ENCODE measurements at regions not wholly inside any gene's neighbourhood (a gene's known extent, or its start where the extent isn't known, plus 50 kb on each side); places are given as distances from the start of the nearest gene placed in this dataset.

DNA sequence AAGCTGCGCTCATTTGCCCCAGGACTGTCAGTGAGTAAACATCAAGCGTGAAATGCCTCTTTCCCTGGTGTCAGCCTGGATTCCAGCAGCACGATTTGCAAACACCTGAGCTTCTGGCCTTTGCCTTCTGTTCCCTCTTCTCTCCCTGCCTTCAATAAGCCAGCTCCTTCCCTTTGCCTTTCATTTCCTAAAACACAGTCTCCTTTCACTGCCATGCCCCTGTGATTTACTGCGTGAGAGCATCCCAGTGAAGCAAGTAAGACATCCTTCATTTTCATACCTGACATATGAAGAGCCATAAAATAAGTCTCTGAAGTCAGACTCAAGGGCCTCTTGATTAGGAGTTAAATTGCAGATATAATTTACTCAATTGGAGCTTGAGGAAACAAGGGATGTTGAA lies 681.8 kb downstream of the TYW1 start:
- Histone ChIP-seq H4K20me1 (ENCODE audit: control insufficient read depth, insufficient read depth, low read depth, low read length) (no peaks in the 10 kb centered on the region), H3K4me2 (ENCODE audit: low read length) (no peak overlapping the region), H3F3A (ENCODE audit: control insufficient read depth, insufficient read depth) (no peaks in the 10 kb centered on the region), H3K27ac (ENCODE audit: low read depth, low read length) (no peak overlapping the region), H3K4me1 (ENCODE audit: control insufficient read depth, low read length) (no peaks in the 10 kb centered on the region), H3K27me3 (ENCODE audit: control insufficient read depth, low read length) (no peaks in the 10 kb centered on the region), H3K9me3 (ENCODE audit: control insufficient read depth, insufficient read depth, low read length) (peaks cover 4% of the 10 kb centered on the region; the same call in 1 of the 2 replicates), H3K4me3 (ENCODE audit: low read length) (no peak overlapping the region), H3K79me2 (ENCODE audit: control insufficient read depth, low read length) (no peaks in the 10 kb centered on the region), H3K36me3 (ENCODE audit: control insufficient read depth, low read length) (no peaks in the 10 kb centered on the region), H3K9me2 (replicated peaks; ENCODE audit: control insufficient read depth, low read length) (no peaks in the 10 kb centered on the region)
- TF ChIP-seq EZH2phosphoT487 (IDR thresholded peaks at IDR 0.05; ENCODE audit: borderline replicate concordance, low read length) (no peak), CTCF (IDR thresholded peaks at IDR 0.05; ENCODE audit: low read depth, low read length, poor library complexity, severe bottlenecking) (no peak)

DNA sequence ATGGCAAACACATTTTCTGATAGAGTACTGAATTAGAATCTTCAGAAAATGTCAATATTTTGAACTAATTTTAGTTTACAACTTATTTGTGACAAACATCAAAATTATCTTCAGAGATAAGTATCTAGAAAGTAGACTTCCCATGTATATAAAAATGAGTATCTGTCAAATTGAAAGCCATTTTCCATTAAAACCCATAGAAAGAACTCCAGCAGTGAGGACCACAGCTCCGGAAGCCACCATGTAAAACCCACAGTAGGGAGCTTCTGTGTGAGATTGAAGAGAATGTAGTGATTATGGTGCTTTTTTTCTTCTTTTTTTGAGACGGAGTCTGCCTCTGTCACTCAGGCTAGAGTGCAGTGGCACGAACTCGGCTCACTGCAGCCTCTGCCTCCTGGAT lies 687.0 kb downstream of the TYW1 start:
- H3K36me3 ChIP-seq (ENCODE audit: control insufficient read depth, low read length), result no peaks in the 10 kb centered on the region
- H3K27ac ChIP-seq (ENCODE audit: low read depth, low read length), result no peak overlapping the region
- no peaks in the 10 kb centered on the region for H3K27me3 ChIP-seq (ENCODE audit: control insufficient read depth, low read length)
- H3K4me3 ChIP-seq (ENCODE audit: low read length), result no peak overlapping the region
- no peaks in the 10 kb centered on the region for H3K9me3 ChIP-seq (ENCODE audit: control insufficient read depth, insufficient read depth, low read length)
- H4K20me1 ChIP-seq (ENCODE audit: control insufficient read depth, insufficient read depth, low read depth, low read length), result no peaks in the 10 kb centered on the region
- H3K9me2 ChIP-seq (replicated peaks; ENCODE audit: control insufficient read depth, low read length), result no peaks in the 10 kb centered on the region
- H3F3A ChIP-seq (ENCODE audit: control insufficient read depth, insufficient read depth), result no peaks in the 10 kb centered on the region
- TF ChIP-seq EZH2phosphoT487 (IDR thresholded peaks at IDR 0.05; ENCODE audit: borderline replicate concordance, low read length), result no peak
- no peak for TF ChIP-seq CTCF (IDR thresholded peaks at IDR 0.05; ENCODE audit: low read depth, low read length, poor library complexity, severe bottlenecking)
- H3K79me2 ChIP-seq (ENCODE audit: control insufficient read depth, low read length), result no peaks in the 10 kb centered on the region
- no peaks in the 10 kb centered on the region for H3K4me1 ChIP-seq (ENCODE audit: control insufficient read depth, low read length)
- no peak overlapping the region for H3K4me2 ChIP-seq (ENCODE audit: low read length)

GRCh38 chr7:67690700-67691099 lies 694.1 kb downstream of the TYW1 start:
- Histone ChIP-seq H4K20me1 (ENCODE audit: control insufficient read depth, insufficient read depth, low read depth, low read length) (no peaks in the 10 kb centered on the region), H3K27ac (ENCODE audit: low read depth, low read length) (no peak overlapping the region), H3K4me2 (ENCODE audit: low read length) (no peak overlapping the region), H3K79me2 (ENCODE audit: control insufficient read depth, low read length) (no peaks in the 10 kb centered on the region), H3F3A (ENCODE audit: control insufficient read depth, insufficient read depth) (no peaks in the 10 kb centered on the region), H3K4me3 (ENCODE audit: low read length) (no peak overlapping the region), H3K36me3 (ENCODE audit: control insufficient read depth, low read length) (no peaks in the 10 kb centered on the region), H3K4me1 (ENCODE audit: control insufficient read depth, low read length) (no peaks in the 10 kb centered on the region), H3K27me3 (ENCODE audit: control insufficient read depth, low read length) (no peaks in the 10 kb centered on the region), H3K9me2 (replicated peaks; ENCODE audit: control insufficient read depth, low read length) (no peaks in the 10 kb centered on the region), H3K9me3 (ENCODE audit: control insufficient read depth, insufficient read depth, low read length) (peaks cover 6% of the 10 kb centered on the region; the same call in 1 of the 2 replicates)
- TF ChIP-seq EZH2phosphoT487 (IDR thresholded peaks at IDR 0.05; ENCODE audit: borderline replicate concordance, low read length), result no peak
- no peak for TF ChIP-seq CTCF (IDR thresholded peaks at IDR 0.05; ENCODE audit: low read depth, low read length, poor library complexity, severe bottlenecking)

DNA sequence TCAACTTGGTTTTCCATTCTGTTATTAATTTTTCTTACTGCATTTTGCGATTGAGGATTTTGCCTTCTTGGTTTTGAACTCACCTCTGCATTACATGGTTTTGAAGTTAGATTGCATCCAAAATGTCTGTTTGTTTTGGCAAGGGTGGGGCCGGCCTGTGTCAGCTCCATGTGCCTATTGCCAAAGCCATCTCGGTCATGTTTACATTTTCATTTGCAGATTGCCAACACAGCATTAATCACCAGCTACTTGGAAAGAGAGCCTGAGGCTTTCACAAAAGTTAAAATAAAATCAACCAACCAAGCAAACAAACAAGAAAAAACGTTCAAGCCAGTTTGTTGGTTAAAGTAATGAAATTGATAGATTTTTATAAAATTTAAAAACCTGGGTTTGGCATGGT lies 695.8 kb downstream of the TYW1 start:
- H3K36me3 ChIP-seq (ENCODE audit: control insufficient read depth, low read length), result no peaks in the 10 kb centered on the region
- H4K20me1 ChIP-seq (ENCODE audit: control insufficient read depth, insufficient read depth, low read depth, low read length), result no peaks in the 10 kb centered on the region
- peaks cover 6% of the 10 kb centered on the region; the same call in 1 of the 2 replicates for H3K9me3 ChIP-seq (ENCODE audit: control insufficient read depth, insufficient read depth, low read length)
- H3K79me2 ChIP-seq (ENCODE audit: control insufficient read depth, low read length), result no peaks in the 10 kb centered on the region
- H3F3A ChIP-seq (ENCODE audit: control insufficient read depth, insufficient read depth), result no peaks in the 10 kb centered on the region
- H3K4me2 ChIP-seq (ENCODE audit: low read length), result no peak overlapping the region
- no peak overlapping the region for H3K4me3 ChIP-seq (ENCODE audit: low read length)
- no peak overlapping the region for H3K27ac ChIP-seq (ENCODE audit: low read depth, low read length)
- H3K27me3 ChIP-seq (ENCODE audit: control insufficient read depth, low read length), result no peaks in the 10 kb centered on the region
- TF ChIP-seq EZH2phosphoT487 (IDR thresholded peaks at IDR 0.05; ENCODE audit: borderline replicate concordance, low read length) (no peak), CTCF (IDR thresholded peaks at IDR 0.05; ENCODE audit: low read depth, low read length, poor library complexity, severe bottlenecking) (no peak)
- no peaks in the 10 kb centered on the region for H3K4me1 ChIP-seq (ENCODE audit: control insufficient read depth, low read length)
- no peaks in the 10 kb centered on the region for H3K9me2 ChIP-seq (replicated peaks; ENCODE audit: control insufficient read depth, low read length)

Measured in DOHH2 (cell line).